ENCODE measurements at regions not wholly inside any gene's neighbourhood (a gene's known extent, or its start where the extent isn't known, plus 50 kb on each side); places are given as distances from the start of the nearest gene placed in this dataset.

GRCh38 chr15:94749811-94750617 lies 518.7 kb downstream of the MCTP2 start:
- DNase-seq (ENCODE audit: low read depth): no peak

GRCh38 chr15:94760348-94760747 lies 529.0 kb downstream of the MCTP2 start:
- no peak for DNase-seq (ENCODE audit: low read depth)

GRCh38 chr15:94761574-94761973 lies 530.2 kb downstream of the MCTP2 start:
- no peak for DNase-seq (ENCODE audit: low read depth)

GRCh38 chr15:94769089-94769488 lies 537.7 kb downstream of the MCTP2 start:
- no peak for DNase-seq (ENCODE audit: low read depth)

- DNase-seq (ENCODE audit: low read depth): no peak
Measured at GRCh38 chr15:94770199-94770598, 538.8 kb downstream of the MCTP2 start.

GRCh38 chr15:94777037-94777436 lies 545.7 kb downstream of the MCTP2 start:
- no peak for DNase-seq (ENCODE audit: low read depth)

- DNase-seq (ENCODE audit: low read depth): no peak
Measured at GRCh38 chr15:94778840-94779239, 547.5 kb downstream of the MCTP2 start.

GRCh38 chr15:94780166-94780565 lies 548.8 kb downstream of the MCTP2 start:
- DNase-seq (ENCODE audit: low read depth): no peak

- no peak for DNase-seq (ENCODE audit: low read depth)
Measured at GRCh38 chr15:94785091-94785490, 553.7 kb downstream of the MCTP2 start.

- no peak for DNase-seq (ENCODE audit: low read depth)
Measured at GRCh38 chr15:94791008-94791407, 559.6 kb downstream of the MCTP2 start.

GRCh38 chr15:94791510-94791909 lies 560.1 kb downstream of the MCTP2 start:
- DNase-seq (ENCODE audit: low read depth): no peak

- no peak for DNase-seq (ENCODE audit: low read depth)
Measured at GRCh38 chr15:94792196-94792595, 560.8 kb downstream of the MCTP2 start.

GRCh38 chr15:94793207-94793606 lies 561.8 kb downstream of the MCTP2 start:
- DNase-seq (ENCODE audit: low read depth): no peak

- DNase-seq (ENCODE audit: low read depth): no peak
Measured at GRCh38 chr15:94793641-94794040, 562.3 kb downstream of the MCTP2 start.

GRCh38 chr15:94804613-94805012 lies 573.3 kb downstream of the MCTP2 start:
- DNase-seq (ENCODE audit: low read depth): no peak

- DNase-seq (ENCODE audit: low read depth): no peak
Measured at GRCh38 chr15:94815110-94815731, 583.9 kb downstream of the MCTP2 start.

GRCh38 chr15:94815914-94816313 lies 584.6 kb downstream of the MCTP2 start:
- DNase-seq (ENCODE audit: low read depth): no peak

GRCh38 chr15:94829887-94830884 lies 598.8 kb downstream of the MCTP2 start:
- DNase-seq (ENCODE audit: low read depth): no peak

- DNase-seq (ENCODE audit: low read depth): no peak
Measured at GRCh38 chr15:94834000-94834399, 602.6 kb downstream of the MCTP2 start.

GRCh38 chr15:94834494-94834893 lies 603.1 kb downstream of the MCTP2 start:
- DNase-seq (ENCODE audit: low read depth): no peak

GRCh38 chr15:94838281-94838680 lies 606.9 kb downstream of the MCTP2 start:
- no peak for DNase-seq (ENCODE audit: low read depth)
